Activated CD4-positive, CD25-positive, alpha-beta regulatory T cell treated with anti-CD3 and anti-CD28 coated beads, Interleukin-2, amount 50 U/mL, for 72 hours (primary cell): ENCODE measurements at regions not wholly inside any gene's neighbourhood (a gene's known extent, or its start where the extent isn't known, plus 50 kb on each side); places are given as distances from the start of the nearest gene placed in this dataset.

ENCODE experiments used
- DNase-seq: peaks from one replicate; pipeline ENCODE4 v3.0.0; 2021

- no peak for DNase-seq
Measured at GRCh38 chr12:91377436-91377835, 194.8 kb upstream of the DCN start.

GRCh38 chr12:91373086-91373485 lies 190.5 kb upstream of the DCN start:
- DNase-seq, result no peak

- DNase-seq, result no peak
Measured at GRCh38 chr12:91370086-91370868, 187.7 kb upstream of the DCN start.

- no peak for DNase-seq
Measured at GRCh38 chr12:91368613-91369012, 186.0 kb upstream of the DCN start.

GRCh38 chr12:91367234-91367849 lies 184.7 kb upstream of the DCN start:
- DNase-seq, result no peak

- DNase-seq, result no peak
Measured at GRCh38 chr12:91364471-91365184, 182.0 kb upstream of the DCN start.

GRCh38 chr12:91361864-91362263 lies 179.2 kb upstream of the DCN start:
- DNase-seq, result no peak

GRCh38 chr12:91357381-91357780 lies 174.8 kb upstream of the DCN start:
- no peak for DNase-seq

GRCh38 chr12:91356405-91356804 lies 173.8 kb upstream of the DCN start:
- DNase-seq, result no peak

- DNase-seq, result peak; percentile 38
Measured at GRCh38 chr12:91355150-91356006, 172.8 kb upstream of the DCN start.

GRCh38 chr12:91353266-91353665 lies 170.6 kb upstream of the DCN start:
- no peak for DNase-seq

- DNase-seq, result no peak
Measured at GRCh38 chr12:91349476-91349875, 166.9 kb upstream of the DCN start.

GRCh38 chr12:91347481-91348214 lies 165.0 kb upstream of the DCN start:
- no peak for DNase-seq

GRCh38 chr12:91346827-91347226 lies 164.2 kb upstream of the DCN start:
- no peak for DNase-seq

GRCh38 chr12:91344408-91344807 lies 161.8 kb upstream of the DCN start:
- no peak for DNase-seq

- DNase-seq, result no peak
Measured at GRCh38 chr12:91343010-91343409, 160.4 kb upstream of the DCN start.

GRCh38 chr12:91339106-91339505 lies 156.5 kb upstream of the DCN start:
- no peak for DNase-seq

- DNase-seq, result no peak
Measured at GRCh38 chr12:91335699-91336098, 153.1 kb upstream of the DCN start.

- no peak for DNase-seq
Measured at GRCh38 chr12:91333966-91334365, 151.3 kb upstream of the DCN start.

- no peak for DNase-seq
Measured at GRCh38 chr12:91332302-91332701, 149.7 kb upstream of the DCN start.

GRCh38 chr12:91331371-91331770 lies 148.8 kb upstream of the DCN start:
- no peak for DNase-seq

GRCh38 chr12:91328451-91328850 lies 145.8 kb upstream of the DCN start:
- no peak for DNase-seq
